ENCODE measurements at regions not wholly inside any gene's neighbourhood (a gene's known extent, or its start where the extent isn't known, plus 50 kb on each side); places are given as distances from the start of the nearest gene placed in this dataset.

DNA sequence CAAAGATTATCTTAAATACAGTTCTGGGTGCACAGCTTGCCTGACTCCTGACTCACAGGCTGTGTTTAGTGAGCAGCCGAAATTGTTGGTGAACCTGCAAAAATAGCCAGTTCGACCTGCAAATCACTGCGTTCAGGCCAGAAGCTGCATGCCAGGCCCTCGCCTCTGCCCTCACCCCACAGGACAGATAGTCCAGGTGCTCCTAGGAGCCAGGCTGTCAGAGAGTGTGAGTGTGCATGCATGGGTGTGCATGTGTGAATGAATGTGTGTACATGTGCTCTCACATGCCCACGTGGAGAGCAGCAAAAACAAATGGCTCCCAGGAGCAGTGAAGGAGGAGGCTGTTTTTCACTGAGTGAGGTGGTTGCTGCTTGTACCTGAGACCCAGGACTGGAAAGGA lies 131.8 kb downstream of the ABCC12 start:
- no peak for TF ChIP-seq POLR2A (IDR thresholded peaks at IDR 0.05)
- TF ChIP-seq, protein P1, sequence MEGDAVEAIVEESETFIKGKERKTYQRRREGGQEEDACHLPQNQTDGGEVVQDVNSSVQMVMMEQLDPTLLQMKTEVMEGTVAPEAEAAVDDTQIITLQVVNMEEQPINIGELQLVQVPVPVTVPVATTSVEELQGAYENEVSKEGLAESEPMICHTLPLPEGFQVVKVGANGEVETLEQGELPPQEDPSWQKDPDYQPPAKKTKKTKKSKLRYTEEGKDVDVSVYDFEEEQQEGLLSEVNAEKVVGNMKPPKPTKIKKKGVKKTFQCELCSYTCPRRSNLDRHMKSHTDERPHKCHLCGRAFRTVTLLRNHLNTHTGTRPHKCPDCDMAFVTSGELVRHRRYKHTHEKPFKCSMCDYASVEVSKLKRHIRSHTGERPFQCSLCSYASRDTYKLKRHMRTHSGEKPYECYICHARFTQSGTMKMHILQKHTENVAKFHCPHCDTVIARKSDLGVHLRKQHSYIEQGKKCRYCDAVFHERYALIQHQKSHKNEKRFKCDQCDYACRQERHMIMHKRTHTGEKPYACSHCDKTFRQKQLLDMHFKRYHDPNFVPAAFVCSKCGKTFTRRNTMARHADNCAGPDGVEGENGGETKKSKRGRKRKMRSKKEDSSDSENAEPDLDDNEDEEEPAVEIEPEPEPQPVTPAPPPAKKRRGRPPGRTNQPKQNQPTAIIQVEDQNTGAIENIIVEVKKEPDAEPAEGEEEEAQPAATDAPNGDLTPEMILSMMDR (IDR thresholded peaks at IDR 0.05) = no peak
